ENCODE measurements at regions not wholly inside any gene's neighbourhood (a gene's known extent, or its start where the extent isn't known, plus 50 kb on each side); places are given as distances from the start of the nearest gene placed in this dataset.

DNA sequence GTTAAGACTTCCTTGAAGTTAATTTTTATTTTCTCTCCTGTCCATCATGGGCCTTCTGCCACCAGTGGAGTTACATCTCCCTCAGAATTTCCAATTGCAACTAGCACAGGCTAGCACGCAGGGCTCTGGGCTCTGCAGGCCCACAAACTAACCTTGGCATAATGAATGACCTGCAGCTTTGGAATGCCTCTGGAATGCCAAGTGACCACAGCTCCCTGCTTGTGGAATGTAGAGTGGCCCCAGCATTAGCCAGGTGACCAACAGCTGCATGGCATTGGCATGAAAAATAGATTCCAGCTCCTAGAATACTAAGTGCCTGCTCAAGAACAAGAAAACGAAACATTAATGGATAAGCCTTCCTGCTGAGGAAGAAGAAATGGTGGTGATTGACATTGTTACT lies 726.1 kb downstream of the BRINP1 start:
- TF ChIP-seq, protein P1, sequence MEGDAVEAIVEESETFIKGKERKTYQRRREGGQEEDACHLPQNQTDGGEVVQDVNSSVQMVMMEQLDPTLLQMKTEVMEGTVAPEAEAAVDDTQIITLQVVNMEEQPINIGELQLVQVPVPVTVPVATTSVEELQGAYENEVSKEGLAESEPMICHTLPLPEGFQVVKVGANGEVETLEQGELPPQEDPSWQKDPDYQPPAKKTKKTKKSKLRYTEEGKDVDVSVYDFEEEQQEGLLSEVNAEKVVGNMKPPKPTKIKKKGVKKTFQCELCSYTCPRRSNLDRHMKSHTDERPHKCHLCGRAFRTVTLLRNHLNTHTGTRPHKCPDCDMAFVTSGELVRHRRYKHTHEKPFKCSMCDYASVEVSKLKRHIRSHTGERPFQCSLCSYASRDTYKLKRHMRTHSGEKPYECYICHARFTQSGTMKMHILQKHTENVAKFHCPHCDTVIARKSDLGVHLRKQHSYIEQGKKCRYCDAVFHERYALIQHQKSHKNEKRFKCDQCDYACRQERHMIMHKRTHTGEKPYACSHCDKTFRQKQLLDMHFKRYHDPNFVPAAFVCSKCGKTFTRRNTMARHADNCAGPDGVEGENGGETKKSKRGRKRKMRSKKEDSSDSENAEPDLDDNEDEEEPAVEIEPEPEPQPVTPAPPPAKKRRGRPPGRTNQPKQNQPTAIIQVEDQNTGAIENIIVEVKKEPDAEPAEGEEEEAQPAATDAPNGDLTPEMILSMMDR (tag by site-specific recombination; IDR thresholded peaks at IDR 0.05): no peak
- no peak for TF ChIP-seq FEZF1 (tag by site-specific recombination; IDR thresholded peaks at IDR 0.05)
- no peak for TF ChIP-seq ZFHX2 (tag by site-specific recombination; conservative IDR thresholded peaks at IDR 0.05)
- no peak for TF ChIP-seq REST (tag by site-specific recombination; IDR thresholded peaks at IDR 0.05)
- no peak for TF ChIP-seq ZNF274 (IDR thresholded peaks at IDR 0.05; ENCODE audit: low read length)
- no peak for TF ChIP-seq ZNF274 (tag by site-specific recombination; IDR thresholded peaks at IDR 0.05; ENCODE audit: borderline replicate concordance)
- TF ChIP-seq SP3 (tag by site-specific recombination; IDR thresholded peaks at IDR 0.05): no peak
- no peak for TF ChIP-seq ZBTB21 (tag by site-specific recombination; IDR thresholded peaks at IDR 0.05)
- no peak for TF ChIP-seq ZNF292 (tag by site-specific recombination; IDR thresholded peaks at IDR 0.05; ENCODE audit: borderline replicate concordance, low read depth)
- TF ChIP-seq, protein P2, sequence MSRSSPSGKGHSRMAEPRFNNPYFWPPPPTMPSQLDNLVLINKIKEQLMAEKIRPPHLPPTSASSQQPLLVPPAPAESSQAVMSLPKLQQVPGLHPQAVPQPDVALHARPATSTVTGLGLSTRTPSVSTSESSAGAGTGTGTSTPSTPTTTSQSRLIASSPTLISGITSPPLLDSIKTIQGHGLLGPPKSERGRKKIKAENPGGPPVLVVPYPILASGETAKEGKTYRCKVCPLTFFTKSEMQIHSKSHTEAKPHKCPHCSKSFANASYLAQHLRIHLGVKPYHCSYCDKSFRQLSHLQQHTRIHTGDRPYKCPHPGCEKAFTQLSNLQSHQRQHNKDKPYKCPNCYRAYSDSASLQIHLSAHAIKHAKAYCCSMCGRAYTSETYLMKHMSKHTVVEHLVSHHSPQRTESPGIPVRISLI (tag by site-specific recombination; IDR thresholded peaks at IDR 0.05): no peak
- TF ChIP-seq, protein P3, sequence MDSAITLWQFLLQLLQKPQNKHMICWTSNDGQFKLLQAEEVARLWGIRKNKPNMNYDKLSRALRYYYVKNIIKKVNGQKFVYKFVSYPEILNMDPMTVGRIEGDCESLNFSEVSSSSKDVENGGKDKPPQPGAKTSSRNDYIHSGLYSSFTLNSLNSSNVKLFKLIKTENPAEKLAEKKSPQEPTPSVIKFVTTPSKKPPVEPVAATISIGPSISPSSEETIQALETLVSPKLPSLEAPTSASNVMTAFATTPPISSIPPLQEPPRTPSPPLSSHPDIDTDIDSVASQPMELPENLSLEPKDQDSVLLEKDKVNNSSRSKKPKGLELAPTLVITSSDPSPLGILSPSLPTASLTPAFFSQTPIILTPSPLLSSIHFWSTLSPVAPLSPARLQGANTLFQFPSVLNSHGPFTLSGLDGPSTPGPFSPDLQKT (IDR thresholded peaks at IDR 0.05; ENCODE audit: borderline replicate concordance, low read depth, low read length): no peak
- no peak for TF ChIP-seq ZSCAN5A (tag by site-specific recombination; IDR thresholded peaks at IDR 0.05)
- TF ChIP-seq ZNF416 (tag by site-specific recombination; IDR thresholded peaks at IDR 0.05): no peak
- TF ChIP-seq BCL11A (tag by site-specific recombination; IDR thresholded peaks at IDR 0.05; ENCODE audit: low read depth): no peak
- no peak for TF ChIP-seq ZNF76 (tag by site-specific recombination; IDR thresholded peaks at IDR 0.05; ENCODE audit: borderline replicate concordance, low read depth)

Data from HEK293 (cell line).